Endothelial cell of umbilical vein (primary cell): ENCODE measurements at regions not wholly inside any gene's neighbourhood (a gene's known extent, or its start where the extent isn't known, plus 50 kb on each side); places are given as distances from the start of the nearest gene placed in this dataset.

Source experiments
- BruUV-seq: library from RNA; stranded (reverse); fragments of 400-500 nt; replicated peaks from 2 replicates; lab custom pipeline; 2021; lab: Mats Ljungman, UMichigan
- CTCF ChIA-PET: fragments of 300-600, 350-600 bp; sonication (Branson Sonifier 250); formaldehyde crosslinking; loops from one replicate; lab custom pipeline; 2021; ENCODE audit warnings: antibody characterized with exemption, inconsistent platforms; lab: Charles Lee
- POLR2A ChIA-PET: fragments of 300-600, 350-600 bp; sonication (Branson Sonifier 250); formaldehyde crosslinking; loops from one replicate; lab custom pipeline; 2021; ENCODE audit warnings: antibody characterized with exemption, inconsistent platforms; lab: Charles Lee
- DNase-seq: peaks from one replicate; pipeline ENCODE4 v3.0.0-alpha.2; 2011; ENCODE audit warnings: low read depth, low spot score
- FAIRE-seq: peaks from 2 replicates; lab custom pipeline; 2011; peaks lifted over from hg19 to GRCh38; lab: Jason Lieb, UNC
- H2AFZ ChIP-seq: 2 replicates; pipeline ENCODE4 v1.6.0; 2012; ENCODE audit warnings: low read depth, low read length, control low read depth, inconsistent platforms
- H3K27ac ChIP-seq: 2 replicates; pipeline ENCODE4 v1.5.1; 2011; ENCODE audit warnings: low read depth, mild to moderate bottlenecking, control low read depth, low read length, moderate library complexity; ENCODE audit not compliant: insufficient read depth
- H3K27me3 ChIP-seq, 2 experiments: 2 replicates each; pipeline versions ENCODE4 v1.6.0 to v1.6.1; 2011; ENCODE audit warnings: low read length in 2 of 2, mixed read lengths in 1 of 2; ENCODE audit not compliant: control insufficient read depth in 2 of 2, insufficient read depth in 2 of 2
- H3K36me3 ChIP-seq, 2 experiments: 2 replicates in 1 of 2; 3 replicates in 1 of 2; pipeline ENCODE4 v1.5.1; 2011; ENCODE audit warnings: low read length in 2 of 2, mild to moderate bottlenecking in 1 of 2, moderate library complexity in 1 of 2; ENCODE audit not compliant: control insufficient read depth in 2 of 2, insufficient read depth in 2 of 2; ENCODE audit errors: extremely low read depth in 1 of 2
- H3K4me1 ChIP-seq: 3 replicates; pipeline ENCODE4 v1.5.1; 2011; ENCODE audit warnings: mild to moderate bottlenecking, low read length; ENCODE audit not compliant: control insufficient read depth, insufficient read depth; ENCODE audit errors: extremely low read depth
- H3K4me2 ChIP-seq: 2 replicates; pipeline ENCODE4 v1.6.1; 2011; ENCODE audit warnings: low read length, control low read depth, mixed read lengths; ENCODE audit not compliant: insufficient read depth
- H3K4me3 ChIP-seq, 3 experiments: fragments of 200-600 bp in 1 of 3; sonication (generic), shearing (Covaris generic) in 1 of 3; replicated peaks in 1 of 3; 2 replicates each; pipeline ENCODE4 v1.5.1; 2011 to 2016; ENCODE audit warnings: control low read depth in 3 of 3, low read length in 3 of 3, mild to moderate bottlenecking in 2 of 3, inconsistent platforms in 1 of 3, low read depth in 1 of 3, moderate library complexity in 1 of 3; ENCODE audit not compliant: insufficient read depth in 1 of 3
- H3K79me2 ChIP-seq: 2 replicates; pipeline ENCODE4 v1.6.0; 2012; ENCODE audit warnings: low read length, inconsistent platforms; ENCODE audit not compliant: control insufficient read depth, insufficient read depth
- H3K9ac ChIP-seq: replicated peaks from 2 replicates; pipeline ENCODE3; 2011; ENCODE audit warnings: low read length, control low read depth; ENCODE audit not compliant: insufficient read depth; ENCODE audit errors: extremely low read depth
- H3K9me1 ChIP-seq: replicated peaks from 3 replicates; pipeline ENCODE4 v1.6.0; 2011; ENCODE audit warnings: mild to moderate bottlenecking, low read length; ENCODE audit not compliant: control insufficient read depth, insufficient read depth; ENCODE audit errors: extremely low read depth
- H3K9me3 ChIP-seq: replicated peaks from 2 replicates; pipeline ENCODE4 v1.5.1; 2012; ENCODE audit warnings: low read length, inconsistent platforms; ENCODE audit not compliant: control insufficient read depth, insufficient read depth
- H4K20me1 ChIP-seq: replicated peaks from 2 replicates; pipeline ENCODE3; 2011; ENCODE audit warnings: mild to moderate bottlenecking, low read length; ENCODE audit not compliant: control insufficient read depth, insufficient read depth; ENCODE audit errors: extremely low read depth
- EZH2 ChIP-seq: IDR thresholded peaks from 2 replicates; pipeline ENCODE4 v1.6.1; 2012; ENCODE audit warnings: borderline replicate concordance, low read depth, mild to moderate bottlenecking, moderate library complexity, low read length, inconsistent platforms; ENCODE audit not compliant: severe bottlenecking
- FOS ChIP-seq: IDR thresholded peaks from 2 replicates; pipeline ENCODE4 v1.6.1; 2011; ENCODE audit warnings: mild to moderate bottlenecking, low read length, moderate library complexity, borderline replicate concordance; ENCODE audit not compliant: insufficient read depth
- GATA2 ChIP-seq: IDR thresholded peaks from 2 replicates; pipeline ENCODE4 v1.7.0; 2011; ENCODE audit warnings: low read depth, mild to moderate bottlenecking, moderate library complexity, mixed read lengths, low read length; ENCODE audit not compliant: insufficient read length, insufficient read depth
- JUN ChIP-seq: IDR thresholded peaks from 2 replicates; pipeline ENCODE4 v1.6.1; 2011; ENCODE audit warnings: borderline replicate concordance, low read depth; ENCODE audit not compliant: insufficient read length, insufficient read depth
- MYC ChIP-seq: IDR thresholded peaks from one replicate; pipeline ENCODE4 v1.6.1; 2011; ENCODE audit warnings: mild to moderate bottlenecking, low read depth, low read length
- POLR2A ChIP-seq: IDR thresholded peaks from 2 replicates; pipeline ENCODE4 v1.6.1; 2012; ENCODE audit warnings: low read depth, mild to moderate bottlenecking, control low read depth, low read length
- POLR2AphosphoS5 ChIP-seq: IDR thresholded peaks from 2 replicates; pipeline ENCODE4 v1.6.1; 2012; ENCODE audit warnings: low read depth, mild to moderate bottlenecking, control low read depth, low read length, moderate library complexity; ENCODE audit not compliant: insufficient read depth
- dilution Hi-C: fragments of 300-500 bp; cut with MboI; formaldehyde crosslinking; loops from one replicate; pipeline ENCODE4 v1.15.0; 2019; ENCODE audit warnings: low sequenced_read_pairs; ENCODE audit not compliant: extremely low pct_ligation_motif_present
- intact Hi-C: fragments of 100-400 bp; cut with micrococcal nuclease; formaldehyde crosslinking; loops from one replicate; pipeline ENCODE4 v1.10.0; 2022
- TF ChIP-seq, protein P1 (sequence below), 2 donors: IDR thresholded peaks; 1 replicate in 1 of 2; 2 replicates in 1 of 2; pipeline ENCODE4 v1.5.1; 2011; ENCODE audit warnings: low read length in 2 of 2, mild to moderate bottlenecking in 2 of 2, moderate library complexity in 2 of 2, control low read depth in 1 of 2, inconsistent platforms in 1 of 2, low read depth in 1 of 2; ENCODE audit not compliant: insufficient read depth in 1 of 2; ENCODE audit errors: extremely low read depth in 1 of 2
- TF ChIP-seq, protein P2 (sequence below): IDR thresholded peaks from 2 replicates; pipeline ENCODE4 v1.6.1; 2011; ENCODE audit not compliant: insufficient read depth, insufficient read length

DNA sequence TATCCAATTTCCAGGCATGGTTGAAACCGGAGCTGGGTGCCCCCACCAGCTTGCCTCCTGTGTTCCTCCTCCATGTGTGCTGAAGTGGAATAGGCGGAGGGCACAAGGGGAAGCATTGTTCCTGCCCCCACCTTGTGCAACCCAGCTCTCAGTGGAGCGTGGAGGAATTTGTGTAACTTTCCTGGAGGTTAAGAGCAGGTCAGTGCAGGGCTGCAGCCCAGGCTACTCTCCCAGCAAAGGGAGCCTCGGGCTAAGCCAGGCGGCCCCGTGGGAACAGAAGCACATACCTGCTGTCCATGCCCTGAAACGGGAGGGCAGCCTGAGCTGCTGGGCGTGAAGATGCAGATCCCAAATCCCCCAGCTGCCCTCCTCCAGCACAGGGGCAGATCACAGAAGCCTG, 158.8 kb upstream of the LHX1 start:
- no TSS peak for BruUV-seq
- dilution Hi-C loops: no loop called here
- Histone ChIP-seq H3K4me3 (no peak overlapping the region), H3K4me1 (no peaks in the 10 kb centered on the region), H3K9ac (no peak overlapping the region), H3K9me3 (no peaks in the 10 kb centered on the region), H3K9me1 (no peaks in the 10 kb centered on the region), H2AFZ (no peak overlapping the region), H3K4me2 (no peak overlapping the region), H3K27me3 (peaks cover 6 to 10% of the 10 kb centered on the region in 2 experiments), H4K20me1 (no peaks in the 10 kb centered on the region), H3K79me2 (no peaks in the 10 kb centered on the region), H3K36me3 (no peaks in the 10 kb centered on the region), H3K27ac (no peak overlapping the region)
- no peak for FAIRE-seq
- no peak for TF ChIP-seq POLR2AphosphoS5
- TF ChIP-seq POLR2A: no peak
- no peak for TF ChIP-seq JUN
- TF ChIP-seq, protein P1, sequence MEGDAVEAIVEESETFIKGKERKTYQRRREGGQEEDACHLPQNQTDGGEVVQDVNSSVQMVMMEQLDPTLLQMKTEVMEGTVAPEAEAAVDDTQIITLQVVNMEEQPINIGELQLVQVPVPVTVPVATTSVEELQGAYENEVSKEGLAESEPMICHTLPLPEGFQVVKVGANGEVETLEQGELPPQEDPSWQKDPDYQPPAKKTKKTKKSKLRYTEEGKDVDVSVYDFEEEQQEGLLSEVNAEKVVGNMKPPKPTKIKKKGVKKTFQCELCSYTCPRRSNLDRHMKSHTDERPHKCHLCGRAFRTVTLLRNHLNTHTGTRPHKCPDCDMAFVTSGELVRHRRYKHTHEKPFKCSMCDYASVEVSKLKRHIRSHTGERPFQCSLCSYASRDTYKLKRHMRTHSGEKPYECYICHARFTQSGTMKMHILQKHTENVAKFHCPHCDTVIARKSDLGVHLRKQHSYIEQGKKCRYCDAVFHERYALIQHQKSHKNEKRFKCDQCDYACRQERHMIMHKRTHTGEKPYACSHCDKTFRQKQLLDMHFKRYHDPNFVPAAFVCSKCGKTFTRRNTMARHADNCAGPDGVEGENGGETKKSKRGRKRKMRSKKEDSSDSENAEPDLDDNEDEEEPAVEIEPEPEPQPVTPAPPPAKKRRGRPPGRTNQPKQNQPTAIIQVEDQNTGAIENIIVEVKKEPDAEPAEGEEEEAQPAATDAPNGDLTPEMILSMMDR (IDR thresholded peaks at IDR 0.05; ENCODE audit: extremely low read depth in 1 of 2, insufficient read depth in 1 of 2, low read depth in 1 of 2, low read length in 2 of 2): no peak
- no peak for TF ChIP-seq EZH2
- TF ChIP-seq GATA2: no peak
- no peak for TF ChIP-seq MYC
- TF ChIP-seq, protein P2, sequence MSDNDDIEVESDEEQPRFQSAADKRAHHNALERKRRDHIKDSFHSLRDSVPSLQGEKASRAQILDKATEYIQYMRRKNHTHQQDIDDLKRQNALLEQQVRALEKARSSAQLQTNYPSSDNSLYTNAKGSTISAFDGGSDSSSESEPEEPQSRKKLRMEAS: no peak
- TF ChIP-seq FOS: no peak
- CTCF ChIA-PET: no interaction called here
- POLR2A ChIA-PET: no interaction called here
- no peak for DNase-seq
- intact Hi-C loops: no loop called here
